ENCODE measurements at regions not wholly inside any gene's neighbourhood (a gene's known extent, or its start where the extent isn't known, plus 50 kb on each side); places are given as distances from the start of the nearest gene placed in this dataset.
A peak's percentile ranks its signal among the peaks of the same experiment; 100 is the strongest.

- no peak for DNase-seq
Observed at GRCh38 chr1:201690528-201690927, 138.4 kb upstream of the IPO9 start.

GRCh38 chr1:201691716-201692554, 137.0 kb upstream of the IPO9 start:
- no peak for DNase-seq

DNA sequence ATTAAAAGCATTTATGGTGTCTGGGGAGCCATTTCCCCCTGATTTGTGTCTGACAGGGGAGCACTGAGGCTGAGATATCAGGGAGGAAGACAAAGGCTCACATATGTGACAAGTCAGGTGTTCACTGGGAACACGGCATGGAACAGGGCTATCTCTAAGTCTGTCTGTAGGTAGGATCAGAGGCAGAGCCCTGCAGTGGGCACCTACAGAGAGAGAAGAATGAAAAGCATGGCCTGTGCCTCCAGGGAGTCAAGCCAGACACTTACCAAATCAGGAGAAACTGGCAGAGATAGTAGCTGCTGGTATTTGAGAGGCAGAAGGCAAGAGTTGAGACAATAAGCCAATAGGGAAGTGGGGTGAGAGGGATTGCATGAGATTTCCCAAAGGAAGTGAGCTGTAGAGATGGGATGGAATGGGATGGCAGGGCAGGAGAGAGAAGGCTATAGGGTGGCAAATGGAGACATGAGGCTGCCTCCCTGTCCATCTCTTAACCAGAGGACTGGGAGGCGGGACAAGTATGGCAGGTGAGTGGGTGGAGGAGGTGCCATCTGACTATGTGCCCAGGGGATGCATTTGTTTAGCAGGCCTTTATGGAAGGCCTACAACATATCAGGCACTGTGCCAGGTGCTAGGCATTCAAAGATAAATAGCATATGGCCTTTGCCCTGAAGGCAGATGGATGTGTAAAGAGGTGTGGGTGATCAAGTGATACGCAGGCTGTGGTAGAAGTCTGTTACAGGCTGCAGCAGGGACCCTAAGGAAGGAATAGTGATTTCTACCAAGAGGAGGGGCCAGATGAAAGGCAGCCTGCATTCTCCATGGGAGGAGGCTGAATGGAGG, 136.2 kb upstream of the IPO9 start:
- peak; percentile 89 for DNase-seq

DNA sequence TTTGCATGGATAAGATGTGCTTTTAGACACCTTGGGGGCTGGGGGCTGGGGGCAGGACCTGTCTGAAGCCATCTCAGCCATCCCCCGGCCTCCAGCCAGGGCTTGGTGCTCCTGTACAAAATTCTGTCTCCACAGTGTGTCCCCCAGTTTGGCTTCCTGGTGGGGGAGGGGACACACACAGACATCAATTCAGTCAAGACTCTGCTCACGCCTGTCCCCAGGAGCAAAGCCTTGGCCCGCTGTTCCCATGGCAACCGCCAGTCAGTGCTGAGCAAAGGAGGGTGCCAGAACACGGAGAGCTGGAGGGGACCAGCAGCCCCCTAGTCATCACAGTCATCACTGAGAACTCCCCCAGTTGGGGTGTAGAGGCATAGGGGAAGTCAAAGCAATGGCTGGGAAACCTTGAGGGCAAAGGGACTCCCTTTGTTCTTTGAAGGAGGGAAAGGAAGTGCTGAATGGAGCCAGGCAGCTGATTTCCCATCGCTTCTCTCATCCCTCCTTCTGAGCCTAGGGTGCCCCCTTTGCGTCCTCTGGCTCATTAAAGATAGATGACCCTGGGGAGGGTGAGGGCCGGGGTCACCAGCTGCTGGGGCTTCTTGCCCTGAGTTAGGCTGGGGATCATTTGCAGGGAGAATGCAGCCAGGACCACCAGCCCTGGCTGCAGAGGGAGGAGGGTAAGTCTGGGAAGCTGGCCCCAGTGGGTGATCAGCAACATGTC, 134.9 kb upstream of the IPO9 start:
- peak; percentile 27 for DNase-seq

GRCh38 chr1:201694608-201695335, 134.2 kb upstream of the IPO9 start:
- peak; percentile 19 for DNase-seq

GRCh38 chr1:201695607-201696006, 133.3 kb upstream of the IPO9 start:
- DNase-seq, result no peak

GRCh38 chr1:201696217-201696761, 132.7 kb upstream of the IPO9 start:
- no peak for DNase-seq

GRCh38 chr1:201697174-201697573, 131.8 kb upstream of the IPO9 start:
- no peak for DNase-seq

- no peak for DNase-seq
Observed at GRCh38 chr1:201701831-201702230, 127.1 kb upstream of the IPO9 start.

- DNase-seq, result peak; percentile 98
Observed at GRCh38 chr1:201702936-201703335, 126.0 kb upstream of the IPO9 start.

- DNase-seq, result peak; percentile 85
Observed at GRCh38 chr1:201703621-201704438, 125.1 kb upstream of the IPO9 start.

DNA sequence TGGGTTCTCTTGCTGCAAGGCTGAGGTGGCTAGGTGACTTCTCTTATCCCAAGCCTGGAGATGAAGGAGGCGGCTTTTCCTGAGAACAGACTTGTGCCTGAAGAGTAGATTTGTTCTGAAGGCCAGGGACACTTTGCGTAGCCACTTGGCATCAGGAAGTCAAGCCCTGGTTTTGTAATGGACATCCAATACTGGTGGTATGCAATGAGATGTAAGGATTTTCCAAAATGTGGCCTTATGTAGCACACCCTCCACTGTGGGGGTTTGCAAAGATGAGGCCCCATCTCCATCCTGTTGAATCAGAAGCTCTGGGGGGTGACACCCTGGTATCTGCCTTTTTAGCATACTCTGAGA, 124.5 kb upstream of the IPO9 start:
- DNase-seq, result no peak

DNA sequence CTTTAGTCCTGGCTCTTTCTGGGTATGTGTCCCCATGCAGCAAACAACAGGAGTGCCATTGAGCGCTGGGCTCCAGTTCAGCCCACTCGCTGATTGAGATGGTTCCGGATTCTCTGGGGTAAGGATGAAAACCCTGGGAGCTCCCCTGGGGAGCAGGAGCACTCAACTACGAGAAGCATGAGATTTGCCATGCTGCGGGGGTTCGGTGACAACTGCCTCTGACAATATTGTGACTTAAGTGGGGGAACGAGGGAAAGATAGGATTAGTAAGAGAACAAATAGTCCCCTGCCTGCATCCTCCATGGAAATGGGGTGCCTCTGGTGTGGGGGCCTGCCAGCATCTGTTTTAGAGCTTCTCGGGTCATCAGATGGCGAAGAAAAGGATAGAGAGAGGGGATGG, 123.6 kb upstream of the IPO9 start:
- no peak for DNase-seq

DNA sequence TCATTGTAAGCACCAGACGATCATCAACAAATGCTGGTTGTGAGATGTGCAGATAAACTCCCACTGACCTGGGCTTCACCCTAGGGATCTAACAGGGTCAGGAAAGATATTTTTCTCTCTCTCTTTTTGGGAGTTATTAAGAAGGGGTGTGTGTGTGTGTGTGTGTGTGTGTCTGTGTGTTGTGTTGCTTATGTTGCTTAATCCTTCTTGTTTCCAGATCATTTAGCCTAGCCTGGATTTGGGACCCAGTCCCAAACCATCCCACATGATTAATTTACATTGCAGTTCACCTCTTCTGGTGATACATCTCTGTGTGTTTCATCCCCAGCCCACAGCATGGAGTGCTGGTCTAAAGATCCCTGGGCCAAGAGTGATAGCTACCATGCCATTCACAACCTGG, 122.8 kb upstream of the IPO9 start:
- no peak for DNase-seq

- no peak for DNase-seq
Observed at GRCh38 chr1:201707027-201707426, 121.9 kb upstream of the IPO9 start.

DNA sequence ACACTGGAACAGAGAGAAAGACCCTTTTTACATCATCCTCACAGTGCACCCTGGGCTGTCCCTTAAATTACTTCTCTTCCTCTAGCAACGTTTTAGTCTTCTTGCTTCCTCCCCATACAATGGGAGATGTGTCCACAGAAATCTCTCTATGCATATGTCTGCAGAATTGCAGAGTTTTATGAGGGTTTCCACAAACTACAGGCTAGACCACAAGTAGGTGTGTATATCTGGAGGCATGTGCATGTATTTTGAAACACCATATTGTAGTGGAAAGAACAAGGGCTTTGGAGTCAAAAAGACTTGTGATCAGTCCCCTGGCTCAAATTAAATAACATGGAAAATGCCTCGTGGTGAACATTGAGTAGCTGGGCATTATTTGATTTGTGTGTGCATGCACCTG, 121.3 kb upstream of the IPO9 start:
- DNase-seq, result no peak

GRCh38 chr1:201708085-201708512, 120.9 kb upstream of the IPO9 start:
- DNase-seq, result peak; percentile 9

DNA sequence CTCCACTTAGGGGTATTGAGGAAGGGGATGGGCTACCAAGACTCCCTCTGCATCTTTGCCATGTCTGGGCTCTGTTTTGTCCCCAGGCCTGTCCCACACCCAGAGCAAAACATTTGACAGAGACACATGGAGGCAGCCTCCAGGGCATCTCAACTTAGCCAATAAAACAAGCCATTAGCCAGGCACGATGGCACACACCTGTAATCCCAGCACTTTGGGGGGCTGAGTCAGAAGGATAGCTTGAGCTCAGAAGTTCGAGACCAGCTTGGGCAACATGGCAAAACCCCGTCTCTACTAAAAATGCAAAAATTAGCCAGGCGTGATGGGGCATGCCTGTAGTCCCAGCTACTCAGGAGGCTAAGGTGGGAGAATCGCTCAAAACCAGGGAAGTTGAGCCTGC, 120.3 kb upstream of the IPO9 start:
- DNase-seq, result no peak

- peak; percentile 22 for DNase-seq
Observed at GRCh38 chr1:201709564-201710295, 119.2 kb upstream of the IPO9 start.

GRCh38 chr1:201710632-201711597, 118.0 kb upstream of the IPO9 start:
- no peak for DNase-seq

Measured in NCI-H345 (cell line).